ENCODE measurements at regions not wholly inside any gene's neighbourhood (a gene's known extent, or its start where the extent isn't known, plus 50 kb on each side); places are given as distances from the start of the nearest gene placed in this dataset.

DNA sequence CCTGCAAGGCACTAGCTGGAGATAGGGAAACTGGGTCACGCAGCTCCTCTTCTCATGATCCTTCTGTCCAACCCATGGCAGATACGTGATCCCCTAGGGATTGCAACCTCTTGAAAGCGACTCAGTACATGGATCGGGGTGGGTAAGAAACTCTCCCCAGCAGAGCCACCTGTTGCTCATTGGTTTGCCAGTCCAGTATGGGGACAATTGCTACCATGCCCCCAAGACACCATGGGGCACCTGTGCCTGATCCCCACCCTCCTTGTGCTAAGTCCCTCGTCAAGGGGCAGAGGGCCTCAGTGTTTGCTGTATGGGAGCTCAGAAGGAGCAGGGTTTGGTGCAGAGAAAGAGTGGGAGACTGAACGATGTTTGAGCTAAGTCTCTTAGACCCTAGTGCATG lies 500.9 kb downstream of the ENC1 start:
- DNase-seq (ENCODE audit: low read depth) = no peak
- Histone ChIP-seq H3K27me3 (ENCODE audit: control insufficient read depth, insufficient read depth, low read length) (no peaks in the 10 kb centered on the region), H3K4me3 (ENCODE audit: low read depth, low read length) (no peak overlapping the region), H3K36me3 (ENCODE audit: control insufficient read depth, insufficient read depth, low read length) (no peaks in the 10 kb centered on the region)
- TF ChIP-seq, protein P1, sequence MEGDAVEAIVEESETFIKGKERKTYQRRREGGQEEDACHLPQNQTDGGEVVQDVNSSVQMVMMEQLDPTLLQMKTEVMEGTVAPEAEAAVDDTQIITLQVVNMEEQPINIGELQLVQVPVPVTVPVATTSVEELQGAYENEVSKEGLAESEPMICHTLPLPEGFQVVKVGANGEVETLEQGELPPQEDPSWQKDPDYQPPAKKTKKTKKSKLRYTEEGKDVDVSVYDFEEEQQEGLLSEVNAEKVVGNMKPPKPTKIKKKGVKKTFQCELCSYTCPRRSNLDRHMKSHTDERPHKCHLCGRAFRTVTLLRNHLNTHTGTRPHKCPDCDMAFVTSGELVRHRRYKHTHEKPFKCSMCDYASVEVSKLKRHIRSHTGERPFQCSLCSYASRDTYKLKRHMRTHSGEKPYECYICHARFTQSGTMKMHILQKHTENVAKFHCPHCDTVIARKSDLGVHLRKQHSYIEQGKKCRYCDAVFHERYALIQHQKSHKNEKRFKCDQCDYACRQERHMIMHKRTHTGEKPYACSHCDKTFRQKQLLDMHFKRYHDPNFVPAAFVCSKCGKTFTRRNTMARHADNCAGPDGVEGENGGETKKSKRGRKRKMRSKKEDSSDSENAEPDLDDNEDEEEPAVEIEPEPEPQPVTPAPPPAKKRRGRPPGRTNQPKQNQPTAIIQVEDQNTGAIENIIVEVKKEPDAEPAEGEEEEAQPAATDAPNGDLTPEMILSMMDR (IDR thresholded peaks at IDR 0.05; ENCODE audit: insufficient read depth, low read length, poor library complexity, severe bottlenecking) = no peak

DNA sequence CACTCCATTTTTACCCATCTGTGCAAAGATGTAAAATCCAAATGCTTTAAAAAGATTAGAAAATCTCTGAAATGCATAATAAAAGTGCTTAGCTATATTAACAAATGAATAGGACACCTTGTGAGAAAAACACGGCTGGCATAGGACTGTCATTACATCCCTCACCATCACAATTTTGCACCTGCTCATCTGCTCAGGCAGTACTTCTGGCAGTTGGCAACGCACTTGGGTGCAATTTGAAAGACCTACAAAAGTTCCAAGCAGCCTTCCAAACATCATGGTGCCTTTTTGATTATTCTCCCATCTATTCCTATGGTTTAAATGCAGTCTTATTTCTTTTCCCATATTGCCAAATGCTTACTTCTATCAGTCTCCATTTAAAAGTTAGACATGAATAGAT lies 501.8 kb downstream of the ENC1 start:
- no peaks in the 10 kb centered on the region for H3K27me3 ChIP-seq (ENCODE audit: control insufficient read depth, insufficient read depth, low read length)
- no peak overlapping the region for H3K4me3 ChIP-seq (ENCODE audit: low read depth, low read length)
- no peak for DNase-seq (ENCODE audit: low read depth)
- TF ChIP-seq, protein P1 (IDR thresholded peaks at IDR 0.05; ENCODE audit: insufficient read depth, low read length, poor library complexity, severe bottlenecking) = no peak
- no peaks in the 10 kb centered on the region for H3K36me3 ChIP-seq (ENCODE audit: control insufficient read depth, insufficient read depth, low read length)

- no peak overlapping the region for H3K4me3 ChIP-seq (ENCODE audit: low read depth, low read length)
Observed at GRCh38 chr5:74136276-74136825, 504.2 kb downstream of the ENC1 start.

DNA sequence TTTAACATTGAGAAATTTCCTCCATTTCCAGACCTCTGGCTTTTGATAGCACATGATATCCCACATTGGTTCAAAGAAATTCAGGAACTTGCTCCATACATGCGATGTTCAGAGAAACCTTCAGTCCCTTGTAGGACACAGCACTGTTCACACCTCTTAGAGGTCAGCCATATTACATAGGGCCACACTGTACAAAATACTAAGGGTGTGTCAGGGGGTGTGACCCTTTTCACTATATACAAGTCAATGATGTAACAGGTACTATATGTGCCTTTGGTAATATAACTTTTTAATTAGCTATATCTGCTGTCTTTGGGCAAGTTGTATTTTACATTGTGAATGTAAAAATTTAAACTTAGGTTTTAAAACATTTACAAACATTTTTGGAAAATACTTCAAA lies 505.5 kb downstream of the ENC1 start:
- Histone ChIP-seq H3K36me3 (ENCODE audit: control insufficient read depth, insufficient read depth, low read length) (no peaks in the 10 kb centered on the region), H3K27me3 (ENCODE audit: control insufficient read depth, insufficient read depth, low read length) (no peaks in the 10 kb centered on the region), H3K4me3 (ENCODE audit: low read depth, low read length) (no peak overlapping the region)
- TF ChIP-seq, protein P1 (IDR thresholded peaks at IDR 0.05; ENCODE audit: insufficient read depth, low read length, poor library complexity, severe bottlenecking) = no peak
- no peak for DNase-seq (ENCODE audit: low read depth)

More at GRCh38 chr5:74136276-74136825, 504.2 kb downstream of the ENC1 start:
- TF ChIP-seq, protein P1 (IDR thresholded peaks at IDR 0.05; ENCODE audit: insufficient read depth, low read length, poor library complexity, severe bottlenecking) = no peak
- DNase-seq (ENCODE audit: low read depth) = no peak
- Histone ChIP-seq H3K36me3 (ENCODE audit: control insufficient read depth, insufficient read depth, low read length) (no peaks in the 10 kb centered on the region), H3K27me3 (ENCODE audit: control insufficient read depth, insufficient read depth, low read length) (no peaks in the 10 kb centered on the region)

DNA sequence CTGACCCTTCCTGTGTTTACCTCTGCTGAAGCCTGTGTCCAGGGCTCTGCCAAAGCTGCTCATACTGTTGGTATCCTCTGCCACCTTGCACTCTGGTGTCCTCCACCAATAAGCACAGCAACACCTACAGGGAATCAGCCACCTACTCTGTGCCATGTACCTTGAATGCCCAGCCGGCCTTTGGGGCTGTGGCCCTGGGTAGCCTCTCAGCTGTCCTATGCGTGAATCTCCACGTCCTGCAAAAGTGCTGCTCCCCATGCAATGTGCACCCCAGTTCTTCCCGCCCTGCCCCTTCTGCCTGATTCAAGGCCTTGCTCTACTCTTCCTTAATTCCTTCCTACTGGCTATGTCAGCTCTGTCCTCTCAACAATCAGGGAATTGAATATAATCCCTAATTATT lies 506.5 kb downstream of the ARHGEF28 start:
- no peak for DNase-seq (ENCODE audit: low read depth)
- no peaks in the 10 kb centered on the region for H3K27me3 ChIP-seq (ENCODE audit: control insufficient read depth, insufficient read depth, low read length)
- H3K36me3 ChIP-seq (ENCODE audit: control insufficient read depth, insufficient read depth, low read length) = no peaks in the 10 kb centered on the region
- H3K4me3 ChIP-seq (ENCODE audit: low read depth, low read length) = no peak overlapping the region
- TF ChIP-seq, protein P1 (IDR thresholded peaks at IDR 0.05; ENCODE audit: insufficient read depth, low read length, poor library complexity, severe bottlenecking) = no peak

DNA sequence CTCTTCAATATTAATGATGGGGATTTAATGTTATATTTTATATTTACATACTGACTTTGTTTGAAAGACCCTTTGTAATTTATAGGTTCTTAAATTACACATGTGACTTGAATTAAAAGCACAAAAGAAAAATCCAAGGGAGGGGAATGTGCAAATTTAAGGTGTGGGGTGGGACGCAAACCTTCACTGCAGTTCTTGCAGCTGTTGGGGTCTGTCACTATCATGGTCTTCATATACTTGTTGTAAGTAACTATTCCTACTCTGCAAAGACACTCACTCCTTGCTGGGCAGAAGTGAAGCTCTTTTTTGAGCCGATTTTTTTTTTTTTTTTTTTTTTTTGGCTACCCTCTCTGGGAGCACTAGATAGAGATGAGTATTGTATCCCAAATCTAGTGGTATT lies 505.3 kb downstream of the ARHGEF28 start:
- TF ChIP-seq, protein P1 (IDR thresholded peaks at IDR 0.05; ENCODE audit: insufficient read depth, low read length, poor library complexity, severe bottlenecking) = no peak
- DNase-seq (ENCODE audit: low read depth) = no peak
- Histone ChIP-seq H3K27me3 (ENCODE audit: control insufficient read depth, insufficient read depth, low read length) (no peaks in the 10 kb centered on the region), H3K4me3 (ENCODE audit: low read depth, low read length) (no peak overlapping the region), H3K36me3 (ENCODE audit: control insufficient read depth, insufficient read depth, low read length) (no peaks in the 10 kb centered on the region)
